ENCODE measurements at regions not wholly inside any gene's neighbourhood (a gene's known extent, or its start where the extent isn't known, plus 50 kb on each side); places are given as distances from the start of the nearest gene placed in this dataset.
"Not testable (repeated sequence)": the region's sequence is repeated elsewhere in the genome, so short reads cannot be mapped to it uniquely, and the experiment has no call there.

GRCh38 chr16:52785653-52786052 is 238.7 kb upstream of the TOX3 start:
- DNase-seq: no peak

- DNase-seq: no peak
These were observed 236.7 kb upstream of the TOX3 start for GRCh38 chr16:52783616-52784015.

GRCh38 chr16:52781005-52781630 is 234.2 kb upstream of the TOX3 start:
- no peak for DNase-seq

- no peak for DNase-seq
These were observed 226.1 kb upstream of the TOX3 start for GRCh38 chr16:52773026-52773425.

- DNase-seq: no peak
These were observed 223.9 kb upstream of the TOX3 start for GRCh38 chr16:52770828-52771227.

- no peak for DNase-seq
These were observed 211.5 kb upstream of the TOX3 start for GRCh38 chr16:52758473-52758855.

- DNase-seq: no peak
These were observed 211.0 kb upstream of the TOX3 start for GRCh38 chr16:52757746-52758472.

- DNase-seq: no peak
These were observed 210.0 kb upstream of the TOX3 start for GRCh38 chr16:52756812-52757517.

- DNase-seq: no peak
These were observed 208.5 kb upstream of the TOX3 start for GRCh38 chr16:52755396-52755795.

GRCh38 chr16:52751035-52751434 is 204.1 kb upstream of the TOX3 start:
- DNase-seq: no peak

- DNase-seq: no peak
These were observed 201.8 kb upstream of the TOX3 start for GRCh38 chr16:52748741-52749140.

- DNase-seq: no peak
These were observed 200.2 kb upstream of the TOX3 start for GRCh38 chr16:52747088-52747595.

GRCh38 chr16:52743707-52744106 is 196.8 kb upstream of the TOX3 start:
- no peak for DNase-seq

- no peak for DNase-seq
These were observed 195.7 kb upstream of the TOX3 start for GRCh38 chr16:52742608-52743170.

GRCh38 chr16:52742052-52742451 is 195.1 kb upstream of the TOX3 start:
- no peak for DNase-seq

- no peak for DNase-seq
These were observed 194.4 kb upstream of the TOX3 start for GRCh38 chr16:52741351-52741750.

GRCh38 chr16:52740766-52741165 is 193.8 kb upstream of the TOX3 start:
- DNase-seq: no peak

- no peak for DNase-seq
These were observed 193.4 kb upstream of the TOX3 start for GRCh38 chr16:52740333-52740732.

- DNase-seq: not testable (repeated sequence)
These were observed 192.0 kb upstream of the TOX3 start for GRCh38 chr16:52738992-52739391.

GRCh38 chr16:52731219-52731875 is 184.4 kb upstream of the TOX3 start:
- no peak for DNase-seq

- DNase-seq: no peak
These were observed 182.8 kb upstream of the TOX3 start for GRCh38 chr16:52729731-52730130.

GRCh38 chr16:52727849-52728248 is 180.9 kb upstream of the TOX3 start:
- no peak for DNase-seq

- no peak for DNase-seq
These were observed 180.5 kb upstream of the TOX3 start for GRCh38 chr16:52727441-52727840.
